ENCODE measurements at regions not wholly inside any gene's neighbourhood (a gene's known extent, or its start where the extent isn't known, plus 50 kb on each side); places are given as distances from the start of the nearest gene placed in this dataset.

GRCh38 chr5:114565139-114565538 is 203.3 kb downstream of the KCNN2 start:
- no peak for TF ChIP-seq CTCF (conservative IDR thresholded peaks at IDR 0.05 in 1 of 2, IDR thresholded peaks at IDR 0.05 in 1 of 2; ENCODE audit: extremely low read depth in 1 of 2, insufficient read depth in 1 of 2, low read depth in 1 of 2, low read length in 2 of 2)
- TF ChIP-seq EZH2 (IDR thresholded peaks at IDR 0.05; ENCODE audit: borderline replicate concordance, low read length), result no peak
